ENCODE measurements at regions not wholly inside any gene's neighbourhood (a gene's known extent, or its start where the extent isn't known, plus 50 kb on each side); places are given as distances from the start of the nearest gene placed in this dataset.
"Not testable (repeated sequence)": the region's sequence is repeated elsewhere in the genome, so short reads cannot be mapped to it uniquely, and the experiment has no call there.

GRCh38 chr11:87803748-87804147, 371.5 kb downstream of the RAB38 start:
- H3K27ac ChIP-seq: no peak overlapping the region

GRCh38 chr11:87784862-87785261, 390.4 kb downstream of the RAB38 start:
- not testable (repeated sequence) for DNase-seq (ENCODE audit: low spot score)

More at GRCh38 chr11:87803748-87804147, 371.5 kb downstream of the RAB38 start:
- no peak for DNase-seq (ENCODE audit: low spot score)
- TF ChIP-seq, protein P1, sequence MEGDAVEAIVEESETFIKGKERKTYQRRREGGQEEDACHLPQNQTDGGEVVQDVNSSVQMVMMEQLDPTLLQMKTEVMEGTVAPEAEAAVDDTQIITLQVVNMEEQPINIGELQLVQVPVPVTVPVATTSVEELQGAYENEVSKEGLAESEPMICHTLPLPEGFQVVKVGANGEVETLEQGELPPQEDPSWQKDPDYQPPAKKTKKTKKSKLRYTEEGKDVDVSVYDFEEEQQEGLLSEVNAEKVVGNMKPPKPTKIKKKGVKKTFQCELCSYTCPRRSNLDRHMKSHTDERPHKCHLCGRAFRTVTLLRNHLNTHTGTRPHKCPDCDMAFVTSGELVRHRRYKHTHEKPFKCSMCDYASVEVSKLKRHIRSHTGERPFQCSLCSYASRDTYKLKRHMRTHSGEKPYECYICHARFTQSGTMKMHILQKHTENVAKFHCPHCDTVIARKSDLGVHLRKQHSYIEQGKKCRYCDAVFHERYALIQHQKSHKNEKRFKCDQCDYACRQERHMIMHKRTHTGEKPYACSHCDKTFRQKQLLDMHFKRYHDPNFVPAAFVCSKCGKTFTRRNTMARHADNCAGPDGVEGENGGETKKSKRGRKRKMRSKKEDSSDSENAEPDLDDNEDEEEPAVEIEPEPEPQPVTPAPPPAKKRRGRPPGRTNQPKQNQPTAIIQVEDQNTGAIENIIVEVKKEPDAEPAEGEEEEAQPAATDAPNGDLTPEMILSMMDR (conservative IDR thresholded peaks at IDR 0.05; ENCODE audit: low read depth): no peak
- POLR2A ChIA-PET (ENCODE audit: low non-redundant PET): no interaction called here
- CTCF ChIA-PET: no interaction called here

GRCh38 chr11:87780068-87780413, 395.2 kb downstream of the RAB38 start:
- no peak for DNase-seq (ENCODE audit: low spot score)
- ChIA-PET POLR2A (ENCODE audit: low non-redundant PET) (no interaction called here), CTCF (no interaction called here)
- TF ChIP-seq, protein P1 (conservative IDR thresholded peaks at IDR 0.05; ENCODE audit: low read depth): no peak
- H3K27ac ChIP-seq: no peak overlapping the region

More at GRCh38 chr11:87784862-87785261, 390.4 kb downstream of the RAB38 start:
- POLR2A ChIA-PET (ENCODE audit: low non-redundant PET); CTCF ChIA-PET; H3K27ac ChIP-seq: not testable (repeated sequence)

DNA sequence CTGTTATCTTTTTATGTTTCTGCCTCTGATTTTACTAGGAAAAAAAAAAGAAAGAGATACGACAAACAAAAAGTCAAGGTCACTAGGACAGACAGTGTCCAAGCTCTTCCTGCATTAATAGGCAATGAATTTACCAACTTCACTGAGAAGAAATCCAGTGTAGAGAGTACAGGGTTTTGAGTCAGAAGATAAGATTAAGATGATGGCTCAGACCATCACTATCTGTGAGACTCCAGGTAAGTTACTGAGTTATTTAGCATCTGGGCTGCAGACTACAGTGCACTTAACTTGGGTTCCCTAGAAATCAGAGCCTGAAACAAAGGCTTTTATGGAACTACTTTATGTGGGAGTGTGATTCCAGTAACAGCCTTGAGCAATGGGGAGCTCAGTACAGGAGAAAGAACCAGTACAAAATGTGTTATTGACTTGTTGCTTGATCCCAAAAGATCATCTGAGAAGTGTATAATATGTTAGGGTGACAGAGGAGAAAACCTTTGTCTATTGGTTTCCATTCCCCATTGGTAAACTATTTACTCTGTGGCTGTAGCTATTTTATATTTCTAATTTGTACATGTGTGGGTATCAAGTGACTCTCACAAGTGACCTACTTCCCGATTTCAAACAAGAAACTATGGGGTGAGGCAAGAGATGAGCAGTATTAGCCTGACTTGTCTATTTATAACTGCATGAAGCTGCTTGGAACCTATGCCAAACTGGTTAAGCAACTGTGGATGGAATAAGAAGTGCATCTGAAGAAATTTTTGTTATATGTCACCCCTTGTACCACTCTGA, 395.8 kb downstream of the RAB38 start:
- ChIA-PET POLR2A (ENCODE audit: low non-redundant PET) (no interaction called here), CTCF (interaction anchor here (0.7 kb wide), 1 partner anchor 246 kb away, joined by 3 read pairs; no protein-coding TSS in a partner anchor)
- DNase-seq (ENCODE audit: low spot score): no peak
- H3K27ac ChIP-seq: no peak overlapping the region
- TF ChIP-seq, protein P1 (conservative IDR thresholded peaks at IDR 0.05; ENCODE audit: low read depth): no peak

DNA sequence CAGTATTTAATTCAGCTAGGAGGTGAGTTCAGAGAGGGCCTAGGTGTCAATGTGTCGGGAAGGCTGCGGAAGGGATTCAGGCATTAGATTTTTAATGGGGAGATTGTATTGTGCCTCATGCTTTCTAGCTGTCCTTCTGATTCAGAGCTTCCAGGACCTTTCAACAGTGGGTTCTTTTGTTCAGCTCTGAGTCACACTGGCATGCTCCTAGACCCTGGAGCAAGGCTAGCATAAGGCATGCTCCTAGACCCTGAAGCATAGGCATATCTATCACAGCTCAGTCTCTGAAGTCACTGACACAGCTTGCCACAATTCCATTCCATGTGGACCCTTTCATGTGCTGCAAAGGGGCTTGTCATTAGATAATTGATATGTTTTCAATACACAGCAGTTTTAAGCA, 396.9 kb downstream of the RAB38 start:
- TF ChIP-seq, protein P1 (conservative IDR thresholded peaks at IDR 0.05; ENCODE audit: low read depth): no peak
- H3K27ac ChIP-seq: no peak overlapping the region
- ChIA-PET CTCF (no interaction called here), POLR2A (ENCODE audit: low non-redundant PET) (no interaction called here)
- no peak for DNase-seq (ENCODE audit: low spot score)

- TF ChIP-seq, protein P1 (conservative IDR thresholded peaks at IDR 0.05; ENCODE audit: low read depth): no peak
- ChIA-PET CTCF (no interaction called here), POLR2A (ENCODE audit: low non-redundant PET) (no interaction called here)
- no peak for DNase-seq (ENCODE audit: low spot score)
- H3K27ac ChIP-seq: no peak overlapping the region
These were observed 400.2 kb downstream of the RAB38 start for GRCh38 chr11:87775036-87775435.

GRCh38 chr11:87769661-87770060, 405.6 kb downstream of the RAB38 start:
- H3K27ac ChIP-seq: no peak overlapping the region
- TF ChIP-seq, protein P1 (conservative IDR thresholded peaks at IDR 0.05; ENCODE audit: low read depth): no peak
- no peak for DNase-seq (ENCODE audit: low spot score)
- ChIA-PET CTCF (no interaction called here), POLR2A (ENCODE audit: low non-redundant PET) (no interaction called here)

Data from RWPE1 (cell line).